ENCODE measurements at regions not wholly inside any gene's neighbourhood (a gene's known extent, or its start where the extent isn't known, plus 50 kb on each side); places are given as distances from the start of the nearest gene placed in this dataset.
"Not testable (repeated sequence)": the region's sequence is repeated elsewhere in the genome, so short reads cannot be mapped to it uniquely, and the experiment has no call there.

- DNase-seq (ENCODE audit: low read depth): no peak
These were observed 119.0 kb downstream of the JRKL start for GRCh38 chr11:96508861-96509260.

- no peak for DNase-seq (ENCODE audit: low read depth)
These were observed 131.1 kb downstream of the JRKL start for GRCh38 chr11:96520939-96521338.

- DNase-seq (ENCODE audit: low read depth): no peak
These were observed 133.8 kb downstream of the JRKL start for GRCh38 chr11:96523656-96524055.

GRCh38 chr11:96524475-96524874, 134.7 kb downstream of the JRKL start:
- DNase-seq (ENCODE audit: low read depth): no peak

GRCh38 chr11:96530473-96530872, 140.7 kb downstream of the JRKL start:
- DNase-seq (ENCODE audit: low read depth): no peak

GRCh38 chr11:96538104-96538503, 148.3 kb downstream of the JRKL start:
- no peak for DNase-seq (ENCODE audit: low read depth)

- DNase-seq (ENCODE audit: low read depth): no peak
These were observed 148.8 kb downstream of the JRKL start for GRCh38 chr11:96538622-96539021.

- no peak for DNase-seq (ENCODE audit: low read depth)
These were observed 151.1 kb downstream of the JRKL start for GRCh38 chr11:96540875-96541274.

GRCh38 chr11:96543177-96543576, 153.4 kb downstream of the JRKL start:
- DNase-seq (ENCODE audit: low read depth): no peak

- DNase-seq (ENCODE audit: low read depth): not testable (repeated sequence)
These were observed 155.4 kb downstream of the JRKL start for GRCh38 chr11:96545192-96545591.

GRCh38 chr11:96551136-96551535, 161.3 kb downstream of the JRKL start:
- no peak for DNase-seq (ENCODE audit: low read depth)

GRCh38 chr11:96554236-96554820, 164.5 kb downstream of the JRKL start:
- DNase-seq (ENCODE audit: low read depth): no peak

- DNase-seq (ENCODE audit: low read depth): not testable (repeated sequence)
These were observed 166.0 kb downstream of the JRKL start for GRCh38 chr11:96555826-96556225.

- DNase-seq (ENCODE audit: low read depth): not testable (repeated sequence)
These were observed 170.9 kb downstream of the JRKL start for GRCh38 chr11:96560727-96561126.

GRCh38 chr11:96567176-96567575, 177.4 kb downstream of the JRKL start:
- DNase-seq (ENCODE audit: low read depth): peak; percentile 19

- DNase-seq (ENCODE audit: low read depth): no peak
These were observed 177.9 kb downstream of the JRKL start for GRCh38 chr11:96567667-96568066.

- no peak for DNase-seq (ENCODE audit: low read depth)
These were observed 186.6 kb downstream of the JRKL start for GRCh38 chr11:96576383-96576782.

- DNase-seq (ENCODE audit: low read depth): no peak
These were observed 188.6 kb downstream of the JRKL start for GRCh38 chr11:96578379-96578778.

- DNase-seq (ENCODE audit: low read depth): no peak
These were observed 189.8 kb downstream of the JRKL start for GRCh38 chr11:96579656-96580055.

GRCh38 chr11:96580476-96581040, 190.7 kb downstream of the JRKL start:
- DNase-seq (ENCODE audit: low read depth): no peak

GRCh38 chr11:96585944-96586880, 196.4 kb downstream of the JRKL start:
- not testable (repeated sequence) for DNase-seq (ENCODE audit: low read depth)

- not testable (repeated sequence) for DNase-seq (ENCODE audit: low read depth)
These were observed 199.0 kb downstream of the JRKL start for GRCh38 chr11:96588793-96589192.

- DNase-seq (ENCODE audit: low read depth): no peak
These were observed 205.2 kb downstream of the JRKL start for GRCh38 chr11:96595011-96595410.
